ENCODE measurements at regions not wholly inside any gene's neighbourhood (a gene's known extent, or its start where the extent isn't known, plus 50 kb on each side); places are given as distances from the start of the nearest gene placed in this dataset.

DNA sequence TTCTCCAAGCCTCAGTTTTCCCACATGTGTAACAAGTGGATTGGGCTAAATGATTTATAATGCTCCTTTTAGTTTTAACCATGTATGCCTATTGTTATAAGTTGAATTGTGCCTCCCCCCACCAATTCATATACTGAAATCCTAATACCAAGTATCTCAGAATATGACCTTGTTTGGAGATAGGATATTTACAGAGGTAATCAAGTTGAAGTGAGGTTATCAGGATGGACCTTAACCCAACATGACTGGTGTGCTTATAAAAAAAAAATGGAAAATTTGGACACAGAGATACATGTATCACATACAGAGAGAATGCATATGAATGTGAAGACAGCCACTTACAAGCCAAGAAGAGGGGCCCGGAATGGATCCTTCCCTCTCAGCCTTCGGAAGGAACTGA lies 117.9 kb upstream of the HABP2 start:
- no peak for TF ChIP-seq POLR2AphosphoS5 (IDR thresholded peaks at IDR 0.05; ENCODE audit: low read depth, low read length)
- no peak for TF ChIP-seq POLR2A (IDR thresholded peaks at IDR 0.05; ENCODE audit: low read depth, low read length)
- TF ChIP-seq TAF1 (IDR thresholded peaks at IDR 0.05; ENCODE audit: borderline replicate concordance, low read depth, low read length), result no peak

Data from GM12892 (cell line).